Lower leg skin (tissue), 3 donors: ENCODE measurements at regions not wholly inside any gene's neighbourhood (a gene's known extent, or its start where the extent isn't known, plus 50 kb on each side); places are given as distances from the start of the nearest gene placed in this dataset.
"Not testable (repeated sequence)": the region's sequence is repeated elsewhere in the genome, so short reads cannot be mapped to it uniquely, and the experiment has no call there.

ENCODE experiments used
- POLR2A ChIP-seq, 2 donors: fragments of 450-650 bp; IDR thresholded peaks; one replicate each; pipeline ENCODE4 v1.6.1; 2016 to 2017; ENCODE audit warnings: antibody characterized with exemption in 2 of 2, mild to moderate bottlenecking in 1 of 2, moderate library complexity in 1 of 2
- TF ChIP-seq, protein P1 (sequence below), 3 donors: fragments of 450-650 bp; IDR thresholded peaks; one replicate each; pipeline ENCODE4 v1.5.1; 2016; ENCODE audit warnings: antibody characterized with exemption in 3 of 3, mild to moderate bottlenecking in 3 of 3, moderate library complexity in 2 of 3

DNA sequence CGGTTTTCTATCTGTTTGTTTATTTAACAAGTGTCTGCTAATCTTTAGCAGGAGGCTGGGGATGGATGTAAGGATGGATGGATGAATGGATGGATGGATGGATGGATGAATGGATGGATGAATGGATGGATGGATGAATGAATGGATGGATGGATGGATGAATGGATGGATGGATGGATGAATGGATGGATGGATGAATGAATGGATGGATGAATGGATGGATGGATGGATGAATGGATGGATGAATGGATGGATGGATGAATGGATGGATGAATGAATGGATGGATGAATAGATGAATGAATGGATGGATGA is 310.7 kb downstream of the FOXL1 start:
- TF ChIP-seq, protein P1, sequence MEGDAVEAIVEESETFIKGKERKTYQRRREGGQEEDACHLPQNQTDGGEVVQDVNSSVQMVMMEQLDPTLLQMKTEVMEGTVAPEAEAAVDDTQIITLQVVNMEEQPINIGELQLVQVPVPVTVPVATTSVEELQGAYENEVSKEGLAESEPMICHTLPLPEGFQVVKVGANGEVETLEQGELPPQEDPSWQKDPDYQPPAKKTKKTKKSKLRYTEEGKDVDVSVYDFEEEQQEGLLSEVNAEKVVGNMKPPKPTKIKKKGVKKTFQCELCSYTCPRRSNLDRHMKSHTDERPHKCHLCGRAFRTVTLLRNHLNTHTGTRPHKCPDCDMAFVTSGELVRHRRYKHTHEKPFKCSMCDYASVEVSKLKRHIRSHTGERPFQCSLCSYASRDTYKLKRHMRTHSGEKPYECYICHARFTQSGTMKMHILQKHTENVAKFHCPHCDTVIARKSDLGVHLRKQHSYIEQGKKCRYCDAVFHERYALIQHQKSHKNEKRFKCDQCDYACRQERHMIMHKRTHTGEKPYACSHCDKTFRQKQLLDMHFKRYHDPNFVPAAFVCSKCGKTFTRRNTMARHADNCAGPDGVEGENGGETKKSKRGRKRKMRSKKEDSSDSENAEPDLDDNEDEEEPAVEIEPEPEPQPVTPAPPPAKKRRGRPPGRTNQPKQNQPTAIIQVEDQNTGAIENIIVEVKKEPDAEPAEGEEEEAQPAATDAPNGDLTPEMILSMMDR (IDR thresholded peaks at IDR 0.05) = not testable (repeated sequence)
- not testable (repeated sequence) for TF ChIP-seq POLR2A (IDR thresholded peaks at IDR 0.05)
